C4-2B (cell line): ENCODE measurements at regions not wholly inside any gene's neighbourhood (a gene's known extent, or its start where the extent isn't known, plus 50 kb on each side); places are given as distances from the start of the nearest gene placed in this dataset.

Source experiments
- H3K27ac ChIP-seq: fragments of 450-650 bp; 2 replicates; pipeline ENCODE4 v1.5.1; 2017
- CTCF ChIP-seq: fragments of 450-650 bp; conservative IDR thresholded peaks from 2 replicates; pipeline ENCODE4 v1.5.1; 2017; ENCODE audit warnings: mild to moderate bottlenecking
- ZFX ChIP-seq: fragments of 450-650 bp; IDR thresholded peaks from 2 replicates; pipeline ENCODE4 v1.6.1; 2017

- H3K27ac ChIP-seq = no peak overlapping the region
- TF ChIP-seq CTCF (no peak), ZFX (no peak)
Measured at GRCh38 chr7:85586091-85586490, 399.2 kb upstream of the SEMA3D start.

GRCh38 chr7:85583131-85583953 lies 396.5 kb upstream of the SEMA3D start:
- TF ChIP-seq CTCF (no peak), ZFX (no peak)
- no peak overlapping the region for H3K27ac ChIP-seq

GRCh38 chr7:85573844-85574243 lies 387.0 kb upstream of the SEMA3D start:
- TF ChIP-seq ZFX (no peak), CTCF (no peak)

GRCh38 chr7:85573346-85573745 lies 386.5 kb upstream of the SEMA3D start:
- TF ChIP-seq CTCF = no peak
- no peak for TF ChIP-seq ZFX

More at GRCh38 chr7:85573844-85574243, 387.0 kb upstream of the SEMA3D start:
- no peak overlapping the region for H3K27ac ChIP-seq

GRCh38 chr7:85570898-85571297 lies 384.0 kb upstream of the SEMA3D start:
- no peak overlapping the region for H3K27ac ChIP-seq
- TF ChIP-seq ZFX (no peak), CTCF (no peak)

More at GRCh38 chr7:85573346-85573745, 386.5 kb upstream of the SEMA3D start:
- H3K27ac ChIP-seq = no peak overlapping the region

GRCh38 chr7:85567983-85568382 lies 381.1 kb upstream of the SEMA3D start:
- TF ChIP-seq CTCF (no peak), ZFX (no peak)
- no peak overlapping the region for H3K27ac ChIP-seq

- TF ChIP-seq CTCF (no peak), ZFX (no peak)
- H3K27ac ChIP-seq = no peak overlapping the region
Measured at GRCh38 chr7:85566095-85566794, 379.4 kb upstream of the SEMA3D start.
